ENCODE measurements at regions not wholly inside any gene's neighbourhood (a gene's known extent, or its start where the extent isn't known, plus 50 kb on each side); places are given as distances from the start of the nearest gene placed in this dataset.

DNA sequence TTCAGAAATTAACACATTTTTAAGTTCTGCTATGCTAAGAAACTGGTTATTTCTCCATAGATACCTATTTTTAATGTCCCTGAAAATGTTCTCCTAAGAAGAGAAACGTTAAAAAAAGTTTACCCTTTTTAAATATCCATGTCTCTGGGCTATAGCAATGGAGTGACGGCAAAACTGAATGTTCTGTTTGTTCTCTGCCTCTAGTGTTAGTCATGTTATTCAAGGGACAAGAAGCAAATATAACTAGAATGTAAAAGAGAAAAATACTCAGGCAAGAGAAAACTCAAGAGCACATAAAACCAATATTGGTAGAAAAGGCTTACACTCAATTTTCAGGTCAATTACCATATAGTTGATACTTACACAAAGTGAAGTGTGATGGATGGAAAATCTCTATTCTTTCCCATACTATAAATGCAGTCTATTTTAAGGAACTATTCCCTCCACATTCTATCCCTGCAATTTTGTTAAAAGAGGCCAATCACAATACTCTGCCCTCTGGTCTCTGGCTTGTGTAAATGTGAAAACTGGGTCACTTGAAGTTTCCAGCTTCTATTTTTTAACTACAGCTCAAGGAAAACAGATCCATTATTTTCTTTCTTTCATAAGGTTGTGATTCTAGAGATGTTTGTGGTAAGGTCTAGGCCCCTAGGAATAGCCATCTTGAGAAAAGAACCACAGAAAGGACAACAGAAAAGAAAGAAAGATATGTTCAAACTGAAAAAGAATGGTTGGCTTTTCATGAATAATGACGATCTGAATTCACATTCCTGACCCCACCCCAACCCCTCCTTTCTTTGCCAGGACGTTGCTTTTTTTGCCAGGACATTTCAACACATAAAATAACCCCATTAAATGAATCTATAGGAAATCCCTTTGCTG, 200.3 kb upstream of the FAM83B start:
- no peak for DNase-seq

DNA sequence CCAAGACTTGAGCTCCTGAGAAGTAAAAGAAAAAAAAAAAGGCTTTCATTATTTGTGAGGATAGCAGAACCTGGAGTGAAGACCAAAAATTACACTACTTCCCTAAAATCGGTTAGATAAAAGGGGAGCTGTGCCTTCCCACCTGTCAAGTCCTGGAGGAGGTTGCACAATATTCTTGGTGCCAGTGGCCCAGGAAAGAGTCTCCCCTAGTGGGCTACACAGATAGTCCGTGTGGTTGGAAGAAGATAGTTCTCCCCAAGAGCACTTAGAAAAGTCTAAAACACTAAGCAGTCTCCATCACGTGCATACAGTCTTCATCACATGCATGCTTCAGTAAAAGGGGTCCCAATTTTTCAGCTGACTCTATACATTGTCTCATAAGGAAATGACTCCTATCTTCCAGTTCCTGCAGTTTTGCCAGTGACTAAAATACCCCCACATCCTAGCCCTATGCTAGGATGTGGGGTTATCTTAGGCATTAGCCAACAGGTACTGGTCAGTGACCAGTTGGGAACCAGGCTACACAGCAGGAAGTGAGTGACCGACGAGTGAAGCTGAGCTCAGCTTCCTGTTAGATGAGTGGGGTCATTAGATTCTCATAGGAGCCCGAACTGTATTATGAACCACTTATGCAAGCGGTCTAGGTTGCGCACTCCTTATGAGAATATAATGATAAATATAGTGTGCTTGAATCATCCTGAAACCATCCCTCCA, 199.5 kb upstream of the FAM83B start:
- DNase-seq, result no peak

- no peak for DNase-seq
Observed at GRCh38 chr6:54654381-54654780, 192.2 kb upstream of the FAM83B start.

DNA sequence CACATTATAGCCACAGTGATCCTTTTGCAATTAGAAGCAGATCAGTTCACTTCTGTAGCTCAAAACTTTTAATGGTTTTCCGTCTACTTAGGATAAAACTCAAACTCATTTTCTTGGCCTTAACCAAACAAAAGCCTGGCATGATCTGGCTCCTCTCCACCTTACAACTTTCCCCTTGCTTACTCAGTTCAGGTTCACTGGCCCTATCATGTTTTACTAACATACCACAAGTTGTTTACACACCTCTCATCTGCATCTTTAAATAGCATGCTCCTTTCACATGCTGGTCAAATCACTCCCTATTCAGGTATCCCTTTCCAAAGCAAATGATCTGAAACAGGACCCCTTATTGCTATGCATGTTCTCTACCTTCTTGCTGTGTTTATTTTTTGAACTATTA, 191.4 kb upstream of the FAM83B start:
- DNase-seq, result no peak

DNA sequence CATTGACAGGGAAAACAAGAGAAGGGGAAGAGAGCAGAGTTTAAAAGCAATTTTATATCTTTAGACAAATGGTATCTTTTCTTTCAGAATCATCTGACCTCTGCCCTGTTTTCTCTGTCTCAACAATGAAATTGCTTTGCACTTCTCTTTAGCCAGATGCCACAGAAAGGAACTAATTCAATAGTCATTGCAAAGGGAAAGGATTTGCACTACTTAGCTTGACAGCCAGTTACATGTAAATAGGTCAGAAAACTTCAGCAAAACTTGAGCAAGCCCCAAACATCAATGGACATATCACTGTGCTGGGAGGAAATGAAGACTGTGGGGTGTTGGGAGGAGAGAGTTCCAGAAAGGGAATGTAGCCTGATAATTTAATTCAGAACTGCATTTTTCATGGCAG, 181.3 kb upstream of the FAM83B start:
- no peak for DNase-seq

DNA sequence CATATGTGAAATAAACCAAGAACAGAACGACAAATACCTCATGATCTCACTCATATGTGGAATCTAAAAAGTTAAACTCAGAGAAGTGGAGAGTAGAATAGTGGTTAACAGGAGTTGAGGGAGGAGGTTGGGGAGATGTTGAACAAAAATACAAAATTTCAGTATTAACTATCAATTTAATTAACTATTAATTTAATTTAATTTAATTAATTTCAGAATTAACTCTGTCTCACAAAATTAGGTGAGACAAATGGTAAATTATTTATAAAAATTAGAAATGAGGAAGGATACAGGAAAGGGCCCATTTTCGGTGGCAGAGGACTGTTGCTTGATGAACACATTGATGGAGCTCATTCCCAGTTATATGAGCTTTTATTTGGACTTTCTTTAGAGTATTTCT, 166.0 kb upstream of the FAM83B start:
- no peak for DNase-seq

- no peak for DNase-seq
Observed at GRCh38 chr6:54681267-54681666, 165.3 kb upstream of the FAM83B start.

DNA sequence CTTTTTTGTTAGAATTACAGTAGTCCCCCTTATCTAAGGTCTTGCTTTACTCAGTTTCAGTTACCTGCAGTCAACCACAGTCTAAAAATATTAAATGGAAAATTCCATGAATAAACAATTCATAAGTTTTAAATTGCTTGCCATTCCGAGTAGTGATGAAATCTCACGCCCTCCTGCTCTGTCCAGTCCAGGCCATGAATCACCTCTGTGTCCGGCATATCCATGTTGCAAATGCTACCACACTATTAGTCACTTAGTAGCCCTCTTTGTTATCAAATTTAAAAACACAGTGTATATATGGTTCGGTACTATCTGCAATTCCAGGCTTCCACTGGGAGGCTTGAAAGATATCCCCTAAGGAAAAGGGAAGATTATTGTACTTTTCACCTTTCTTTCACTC, 164.6 kb upstream of the FAM83B start:
- no peak for DNase-seq

DNA sequence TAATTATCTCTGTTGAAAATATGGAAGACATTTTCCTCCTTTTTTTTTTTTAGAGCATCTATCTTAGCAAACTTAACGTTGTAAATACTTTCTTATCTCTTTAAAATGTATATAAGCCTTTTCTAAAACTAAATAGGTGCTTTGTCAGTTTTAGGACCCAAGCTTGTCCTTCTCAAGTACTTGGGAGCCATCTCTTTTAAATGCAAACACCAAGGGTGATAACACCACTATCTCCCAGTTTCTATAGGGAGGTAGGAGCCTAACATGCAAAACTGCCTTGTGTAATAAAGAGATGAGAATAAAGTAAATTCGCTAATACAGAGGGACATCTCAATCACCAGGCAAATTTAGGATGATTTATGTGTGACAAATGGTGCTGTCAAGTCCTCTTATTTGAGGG, 157.0 kb upstream of the FAM83B start:
- DNase-seq, result no peak

GRCh38 chr6:54690596-54690995, 156.0 kb upstream of the FAM83B start:
- DNase-seq, result no peak

GRCh38 chr6:54694928-54695532, 151.5 kb upstream of the FAM83B start:
- DNase-seq, result no peak

GRCh38 chr6:54695815-54696214, 150.8 kb upstream of the FAM83B start:
- no peak for DNase-seq

DNA sequence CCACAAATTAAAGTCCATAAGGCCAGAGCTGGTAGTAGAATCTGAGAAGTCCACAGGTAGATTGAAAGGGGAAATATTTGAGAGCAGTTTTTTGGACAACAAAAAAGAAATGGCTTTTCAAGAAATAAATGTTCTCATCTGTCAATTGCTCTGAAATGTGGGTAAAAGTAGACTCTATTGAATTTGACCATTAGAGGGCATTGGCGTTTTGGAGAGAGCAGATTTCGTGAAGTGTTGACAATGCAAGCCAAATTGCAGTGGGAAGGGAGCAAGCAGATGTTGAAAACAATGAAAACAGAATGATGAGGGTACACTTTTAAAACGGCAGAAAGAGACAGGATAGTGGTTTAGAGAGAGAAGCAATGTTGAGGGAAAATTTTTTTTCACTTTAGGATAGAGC, 149.1 kb upstream of the FAM83B start:
- no peak for DNase-seq

DNA sequence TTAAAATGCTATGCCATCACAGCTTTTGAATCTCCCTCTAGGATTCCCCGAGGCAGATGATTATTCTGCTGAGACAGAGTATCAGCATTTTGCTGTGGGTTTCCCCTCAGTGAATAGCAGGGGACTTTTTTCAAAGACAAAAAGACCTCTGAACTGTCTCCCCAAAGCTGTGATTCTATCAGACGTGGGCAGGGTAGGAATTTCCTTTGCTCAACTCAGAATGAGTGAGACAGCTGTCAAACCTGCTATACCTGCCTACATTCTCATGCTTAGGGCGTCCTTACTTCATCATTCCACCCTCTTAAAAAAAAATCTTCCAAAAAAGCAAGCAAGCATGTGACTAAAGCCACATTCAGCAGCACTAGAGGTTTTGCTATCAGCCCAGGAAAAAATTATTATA, 147.6 kb upstream of the FAM83B start:
- no peak for DNase-seq

GRCh38 chr6:54700158-54700557, 146.4 kb upstream of the FAM83B start:
- no peak for DNase-seq

- DNase-seq, result no peak
Observed at GRCh38 chr6:54702772-54703171, 143.8 kb upstream of the FAM83B start.

GRCh38 chr6:54706391-54706790, 140.2 kb upstream of the FAM83B start:
- no peak for DNase-seq

- no peak for DNase-seq
Observed at GRCh38 chr6:54706844-54707605, 139.5 kb upstream of the FAM83B start.

DNA sequence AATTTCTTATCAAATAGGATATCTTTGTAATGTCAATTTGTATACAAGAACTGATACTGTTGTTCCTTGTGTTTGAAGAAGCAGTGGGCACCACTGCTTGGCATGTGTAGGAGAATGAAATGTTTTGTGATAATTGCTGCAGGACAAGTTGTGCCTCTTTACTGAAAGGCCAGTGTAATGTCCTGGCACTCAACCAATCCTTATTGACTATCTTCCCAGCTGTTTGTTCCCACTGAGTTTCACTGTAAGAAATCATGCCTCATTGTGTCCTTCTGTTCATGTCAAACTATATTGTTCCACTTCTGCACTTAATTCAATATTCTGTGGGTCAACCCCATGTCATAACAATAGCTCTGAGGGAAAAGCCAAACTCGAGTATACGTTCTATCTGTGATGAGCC, 136.1 kb upstream of the FAM83B start:
- DNase-seq, result no peak

DNA sequence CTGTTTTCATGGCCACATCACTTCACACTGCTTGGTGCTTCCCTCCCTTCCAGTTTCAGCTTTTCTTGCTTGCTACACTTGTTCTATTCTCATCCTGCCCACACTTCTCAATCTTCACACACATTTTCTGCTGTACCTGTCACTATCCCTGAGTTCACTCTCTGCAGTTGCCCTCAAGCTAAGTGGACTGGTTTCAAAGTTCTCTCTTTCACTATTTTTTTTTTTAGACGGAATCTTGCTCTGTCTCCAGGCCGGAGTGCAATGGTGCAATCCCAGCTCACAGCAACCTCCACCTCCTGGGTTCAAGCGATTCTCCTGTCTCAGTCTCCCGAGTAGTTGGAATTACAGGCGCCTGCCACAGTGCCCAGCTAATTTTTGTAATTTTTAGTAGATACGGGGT, 130.6 kb upstream of the FAM83B start:
- DNase-seq, result no peak

DNA sequence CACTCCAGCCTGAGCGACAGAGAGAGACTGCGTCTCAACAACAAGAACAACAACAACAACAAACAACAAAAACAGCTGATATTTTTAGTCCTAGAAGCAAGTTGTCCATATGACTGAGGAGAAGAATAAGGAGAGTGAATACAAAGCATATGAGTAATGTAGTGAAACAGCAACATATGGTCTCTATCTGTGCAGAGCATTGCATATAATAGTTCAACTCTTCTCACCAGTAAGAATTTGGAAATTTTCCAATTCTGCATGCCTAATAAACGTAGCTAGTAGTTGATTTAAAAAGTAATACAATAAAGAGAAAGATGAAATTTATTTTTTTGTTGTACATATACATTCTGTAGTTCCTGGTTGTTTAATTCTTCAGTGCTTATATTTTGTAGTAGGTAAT, 129.7 kb upstream of the FAM83B start:
- no peak for DNase-seq

DNA sequence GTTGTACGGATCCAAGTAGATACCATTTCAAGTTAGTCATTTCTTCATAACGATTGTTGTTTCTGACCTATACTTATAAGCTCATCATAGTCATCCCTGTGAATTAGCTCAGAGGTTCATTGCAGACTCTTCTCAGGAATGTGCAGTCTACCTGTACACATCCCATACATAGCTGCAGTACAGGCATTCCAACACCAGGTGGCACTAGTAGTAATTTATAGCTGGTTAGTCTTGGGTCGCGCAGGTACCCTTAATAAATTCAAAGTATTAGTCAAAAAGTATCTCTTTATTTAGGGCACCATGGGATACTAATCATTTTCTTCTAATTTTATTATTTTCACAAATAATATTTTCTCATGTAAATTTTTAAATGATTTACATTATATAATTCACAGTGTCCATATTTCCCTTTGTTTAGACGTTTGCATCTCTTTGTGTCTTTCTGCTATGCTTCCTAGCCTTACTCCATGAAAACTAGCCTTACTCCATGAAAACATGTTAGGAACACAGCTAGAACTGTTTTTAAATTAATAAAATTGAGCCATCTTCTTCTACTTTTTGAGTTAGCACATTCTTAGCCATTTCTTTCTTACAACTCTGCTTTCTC, 128.6 kb upstream of the FAM83B start:
- DNase-seq, result peak; percentile 40

DNA sequence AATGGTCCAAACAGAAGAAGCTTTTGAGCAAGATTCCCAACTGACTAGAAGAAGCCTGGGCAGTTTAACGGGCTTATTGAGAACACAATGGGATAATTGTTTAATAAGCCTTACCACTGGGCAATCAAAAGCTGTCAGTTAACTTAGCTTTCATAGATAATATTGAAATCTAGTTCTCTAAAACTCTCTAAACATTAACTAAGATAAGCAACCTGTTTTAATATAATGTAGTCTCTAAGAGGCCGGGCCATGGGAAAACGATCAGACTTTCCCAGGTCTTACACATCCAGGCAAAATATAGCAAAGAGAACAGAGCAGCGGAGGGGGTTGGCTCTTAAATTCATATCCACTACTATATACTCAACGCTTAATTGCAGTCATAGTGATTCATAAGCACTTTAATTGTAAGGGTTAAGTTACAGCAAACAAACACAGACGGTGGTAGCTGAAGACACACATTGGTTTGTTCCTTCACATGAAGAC, 128.0 kb upstream of the FAM83B start:
- no peak for DNase-seq
